ENCODE measurements at regions not wholly inside any gene's neighbourhood (a gene's known extent, or its start where the extent isn't known, plus 50 kb on each side); places are given as distances from the start of the nearest gene placed in this dataset.

GRCh38 chr3:80087767-80088166 is 320.0 kb upstream of the ROBO1 start:
- Histone ChIP-seq H3K27me3 (no peaks in the 10 kb centered on the region), H3K9me3 (no peaks in the 10 kb centered on the region), H3K4me1 (no peaks in the 10 kb centered on the region), H3K27ac (no peak overlapping the region), H3K36me3 (no peaks in the 10 kb centered on the region), H3K4me3 (no peak overlapping the region)
- TF ChIP-seq EP300 (IDR thresholded peaks at IDR 0.05) (no peak), POLR2A (IDR thresholded peaks at IDR 0.05) (no peak)
- TF ChIP-seq, protein P1, sequence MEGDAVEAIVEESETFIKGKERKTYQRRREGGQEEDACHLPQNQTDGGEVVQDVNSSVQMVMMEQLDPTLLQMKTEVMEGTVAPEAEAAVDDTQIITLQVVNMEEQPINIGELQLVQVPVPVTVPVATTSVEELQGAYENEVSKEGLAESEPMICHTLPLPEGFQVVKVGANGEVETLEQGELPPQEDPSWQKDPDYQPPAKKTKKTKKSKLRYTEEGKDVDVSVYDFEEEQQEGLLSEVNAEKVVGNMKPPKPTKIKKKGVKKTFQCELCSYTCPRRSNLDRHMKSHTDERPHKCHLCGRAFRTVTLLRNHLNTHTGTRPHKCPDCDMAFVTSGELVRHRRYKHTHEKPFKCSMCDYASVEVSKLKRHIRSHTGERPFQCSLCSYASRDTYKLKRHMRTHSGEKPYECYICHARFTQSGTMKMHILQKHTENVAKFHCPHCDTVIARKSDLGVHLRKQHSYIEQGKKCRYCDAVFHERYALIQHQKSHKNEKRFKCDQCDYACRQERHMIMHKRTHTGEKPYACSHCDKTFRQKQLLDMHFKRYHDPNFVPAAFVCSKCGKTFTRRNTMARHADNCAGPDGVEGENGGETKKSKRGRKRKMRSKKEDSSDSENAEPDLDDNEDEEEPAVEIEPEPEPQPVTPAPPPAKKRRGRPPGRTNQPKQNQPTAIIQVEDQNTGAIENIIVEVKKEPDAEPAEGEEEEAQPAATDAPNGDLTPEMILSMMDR (IDR thresholded peaks at IDR 0.05), result no peak
- 29 to 31% methylated on average over 1 of the region's 1 CpG for WGBS, 2 donors
- no peak for DNase-seq (ENCODE audit: low spot score in 2 of 2)

GRCh38 chr3:80086426-80086825 is 318.6 kb upstream of the ROBO1 start:
- no peak for TF ChIP-seq POLR2A (IDR thresholded peaks at IDR 0.05)
- no peak for TF ChIP-seq EP300 (IDR thresholded peaks at IDR 0.05)
- TF ChIP-seq, protein P1 (IDR thresholded peaks at IDR 0.05), result no peak
- no peaks in the 10 kb centered on the region for H3K27me3 ChIP-seq

GRCh38 chr3:80079886-80080285 is 312.1 kb upstream of the ROBO1 start:
- H3K36me3 ChIP-seq, result no peaks in the 10 kb centered on the region
- H3K4me1 ChIP-seq, result no peaks in the 10 kb centered on the region
- TF ChIP-seq, protein P1 (IDR thresholded peaks at IDR 0.05), result no peak
- TF ChIP-seq POLR2A (IDR thresholded peaks at IDR 0.05) (no peak), EP300 (IDR thresholded peaks at IDR 0.05) (no peak)
- H3K9me3 ChIP-seq, result no peaks in the 10 kb centered on the region
- no peak for DNase-seq (ENCODE audit: low spot score in 2 of 2)
- no peak overlapping the region for H3K27ac ChIP-seq
- no peaks in the 10 kb centered on the region for H3K27me3 ChIP-seq
- no peak overlapping the region for H3K4me3 ChIP-seq

More at GRCh38 chr3:80086426-80086825, 318.6 kb upstream of the ROBO1 start:
- no peak for DNase-seq (ENCODE audit: low spot score in 2 of 2)
- Histone ChIP-seq H3K9me3 (no peaks in the 10 kb centered on the region), H3K4me3 (no peak overlapping the region), H3K27ac (no peak overlapping the region), H3K4me1 (no peaks in the 10 kb centered on the region), H3K36me3 (no peaks in the 10 kb centered on the region)

DNA sequence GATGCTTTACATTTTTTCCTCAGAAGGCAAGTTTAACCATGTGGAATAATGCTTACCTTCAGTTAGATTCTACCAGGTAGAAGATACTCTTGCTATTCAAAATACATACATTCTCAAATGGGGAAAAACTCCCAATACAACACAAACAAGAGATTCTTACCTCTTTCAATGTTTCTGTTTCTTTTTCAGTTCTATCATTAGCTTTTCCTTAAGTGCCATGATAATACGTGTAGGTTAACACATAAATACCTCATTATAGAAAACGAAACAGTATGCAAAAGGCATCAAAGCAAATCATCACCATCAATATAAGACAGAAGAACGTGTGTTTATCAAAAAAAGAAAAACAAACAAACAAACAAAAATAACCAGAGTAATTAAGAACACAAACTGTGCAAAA is 300.7 kb upstream of the ROBO1 start:
- DNase-seq (ENCODE audit: low spot score in 2 of 2), result no peak
- TF ChIP-seq, protein P1 (IDR thresholded peaks at IDR 0.05), result no peak
- no peak for TF ChIP-seq EP300 (IDR thresholded peaks at IDR 0.05)
- TF ChIP-seq POLR2A (IDR thresholded peaks at IDR 0.05), result no peak
- Histone ChIP-seq H3K27me3 (no peaks in the 10 kb centered on the region), H3K9me3 (no peaks in the 10 kb centered on the region), H3K4me3 (no peak overlapping the region), H3K4me1 (no peaks in the 10 kb centered on the region), H3K36me3 (no peaks in the 10 kb centered on the region), H3K27ac (no peak overlapping the region)
- WGBS, 2 donors, result 50 to 64% methylated on average over 3 of the region's 3 CpGs

GRCh38 chr3:80063535-80063934 is 295.7 kb upstream of the ROBO1 start:
- H3K27me3 ChIP-seq, result no peaks in the 10 kb centered on the region
- WGBS, 2 donors, result 92 to 95% methylated on average over 8 of the region's 8 CpGs

More at GRCh38 chr3:80063535-80063934, 295.7 kb upstream of the ROBO1 start:
- TF ChIP-seq, protein P1 (IDR thresholded peaks at IDR 0.05), result no peak
- TF ChIP-seq EP300 (IDR thresholded peaks at IDR 0.05), result no peak
- no peak for TF ChIP-seq POLR2A (IDR thresholded peaks at IDR 0.05)
- no peak overlapping the region for H3K4me3 ChIP-seq
- H3K4me1 ChIP-seq, result no peaks in the 10 kb centered on the region
- no peaks in the 10 kb centered on the region for H3K9me3 ChIP-seq
- no peak for DNase-seq (ENCODE audit: low spot score in 2 of 2)
- no peaks in the 10 kb centered on the region for H3K36me3 ChIP-seq
- no peak overlapping the region for H3K27ac ChIP-seq

Data from tibial nerve (tissue), 4 donors.